ENCODE measurements at regions not wholly inside any gene's neighbourhood (a gene's known extent, or its start where the extent isn't known, plus 50 kb on each side); places are given as distances from the start of the nearest gene placed in this dataset.
A peak's percentile ranks its signal among the peaks of the same experiment; 100 is the strongest.

DNA sequence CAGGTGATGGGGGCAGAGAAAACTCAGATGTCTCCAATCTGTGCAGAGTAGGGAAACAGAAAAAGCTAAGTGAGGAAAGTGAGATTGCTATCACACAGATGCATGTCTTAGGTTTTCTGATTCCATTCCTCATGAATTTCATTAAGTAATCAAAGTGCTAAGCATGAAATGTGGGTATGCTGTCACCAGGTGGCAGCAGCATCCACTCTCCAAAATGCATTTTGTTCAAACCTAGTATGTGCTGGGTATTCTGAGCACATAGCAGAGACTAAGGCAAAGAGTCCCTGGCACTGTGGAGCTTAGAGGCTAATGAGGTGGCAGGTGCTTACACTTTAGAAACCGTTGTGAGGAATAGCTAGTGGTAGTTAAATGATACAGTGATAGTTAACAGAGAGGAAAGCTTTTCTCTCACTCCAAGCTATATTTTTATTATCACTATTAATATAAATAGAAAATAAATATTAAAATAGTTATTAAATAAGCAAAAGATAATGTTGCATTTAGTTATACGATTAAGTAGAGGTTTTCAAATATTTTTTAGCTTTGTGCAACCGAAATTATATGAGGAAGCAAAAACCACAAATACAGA, 179.5 kb downstream of the CDH26 start (continued):
- TF ChIP-seq, protein P1, sequence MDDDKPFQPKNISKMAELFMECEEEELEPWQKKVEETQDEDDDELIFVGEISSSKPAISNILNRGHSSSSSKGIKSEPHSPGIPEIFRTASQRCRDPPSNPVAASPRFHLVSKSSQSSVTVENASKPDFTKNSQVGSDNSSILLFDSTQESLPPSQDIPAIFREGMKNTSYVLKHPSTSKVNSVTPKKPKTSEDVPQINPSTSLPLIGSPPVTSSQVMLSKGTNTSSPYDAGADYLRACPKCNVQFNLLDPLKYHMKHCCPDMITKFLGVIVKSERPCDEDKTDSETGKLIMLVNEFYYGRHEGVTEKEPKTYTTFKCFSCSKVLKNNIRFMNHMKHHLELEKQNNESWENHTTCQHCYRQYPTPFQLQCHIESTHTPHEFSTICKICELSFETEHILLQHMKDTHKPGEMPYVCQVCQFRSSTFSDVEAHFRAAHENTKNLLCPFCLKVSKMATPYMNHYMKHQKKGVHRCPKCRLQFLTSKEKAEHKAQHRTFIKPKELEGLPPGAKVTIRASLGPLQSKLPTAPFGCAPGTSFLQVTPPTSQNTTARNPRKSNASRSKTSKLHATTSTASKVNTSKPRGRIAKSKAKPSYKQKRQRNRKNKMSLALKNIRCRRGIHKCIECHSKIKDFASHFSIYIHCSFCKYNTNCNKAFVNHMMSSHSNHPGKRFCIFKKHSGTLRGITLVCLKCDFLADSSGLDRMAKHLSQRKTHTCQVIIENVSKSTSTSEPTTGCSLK (tag by site-specific recombination; IDR thresholded peaks at IDR 0.05), result no peak
- TF ChIP-seq GLI4 (tag by site-specific recombination; IDR thresholded peaks at IDR 0.05) (no peak), TCF7L2 (IDR thresholded peaks at IDR 0.05; ENCODE audit: borderline replicate concordance, low read depth, low read length) (no peak), ZNF366 (tag by site-specific recombination; conservative IDR thresholded peaks at IDR 0.05) (no peak), BCL11A (tag by site-specific recombination; IDR thresholded peaks at IDR 0.05; ENCODE audit: low read depth) (no peak), ZNF558 (tag by site-specific recombination; IDR thresholded peaks at IDR 0.05) (no peak), ZNF391 (tag by site-specific recombination; IDR thresholded peaks at IDR 0.05; ENCODE audit: borderline replicate concordance, low read depth) (peak; percentile 99), ZNF654 (tag by site-specific recombination; IDR thresholded peaks at IDR 0.05; ENCODE audit: low read depth) (peak; percentile 67), ZNF561 (tag by site-specific recombination; IDR thresholded peaks at IDR 0.05; ENCODE audit: borderline replicate concordance) (no peak; the same call in 1 of the 2 replicates), ZBTB17 (tag by site-specific recombination; IDR thresholded peaks at IDR 0.05) (no peak), PRDM1 (tag by site-specific recombination; IDR thresholded peaks at IDR 0.05) (peak; percentile 54; the same call in 1 of the 2 replicates), ZNF37A (tag by site-specific recombination; IDR thresholded peaks at IDR 0.05) (no peak), ZNF175 (tag by site-specific recombination; IDR thresholded peaks at IDR 0.05) (no peak)
- TF ChIP-seq, protein P2, sequence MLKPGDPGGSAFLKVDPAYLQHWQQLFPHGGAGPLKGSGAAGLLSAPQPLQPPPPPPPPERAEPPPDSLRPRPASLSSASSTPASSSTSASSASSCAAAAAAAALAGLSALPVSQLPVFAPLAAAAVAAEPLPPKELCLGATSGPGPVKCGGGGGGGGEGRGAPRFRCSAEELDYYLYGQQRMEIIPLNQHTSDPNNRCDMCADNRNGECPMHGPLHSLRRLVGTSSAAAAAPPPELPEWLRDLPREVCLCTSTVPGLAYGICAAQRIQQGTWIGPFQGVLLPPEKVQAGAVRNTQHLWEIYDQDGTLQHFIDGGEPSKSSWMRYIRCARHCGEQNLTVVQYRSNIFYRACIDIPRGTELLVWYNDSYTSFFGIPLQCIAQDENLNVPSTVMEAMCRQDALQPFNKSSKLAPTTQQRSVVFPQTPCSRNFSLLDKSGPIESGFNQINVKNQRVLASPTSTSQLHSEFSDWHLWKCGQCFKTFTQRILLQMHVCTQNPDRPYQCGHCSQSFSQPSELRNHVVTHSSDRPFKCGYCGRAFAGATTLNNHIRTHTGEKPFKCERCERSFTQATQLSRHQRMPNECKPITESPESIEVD (tag by site-specific recombination; IDR thresholded peaks at IDR 0.05), result no peak
- TF ChIP-seq, protein P3, sequence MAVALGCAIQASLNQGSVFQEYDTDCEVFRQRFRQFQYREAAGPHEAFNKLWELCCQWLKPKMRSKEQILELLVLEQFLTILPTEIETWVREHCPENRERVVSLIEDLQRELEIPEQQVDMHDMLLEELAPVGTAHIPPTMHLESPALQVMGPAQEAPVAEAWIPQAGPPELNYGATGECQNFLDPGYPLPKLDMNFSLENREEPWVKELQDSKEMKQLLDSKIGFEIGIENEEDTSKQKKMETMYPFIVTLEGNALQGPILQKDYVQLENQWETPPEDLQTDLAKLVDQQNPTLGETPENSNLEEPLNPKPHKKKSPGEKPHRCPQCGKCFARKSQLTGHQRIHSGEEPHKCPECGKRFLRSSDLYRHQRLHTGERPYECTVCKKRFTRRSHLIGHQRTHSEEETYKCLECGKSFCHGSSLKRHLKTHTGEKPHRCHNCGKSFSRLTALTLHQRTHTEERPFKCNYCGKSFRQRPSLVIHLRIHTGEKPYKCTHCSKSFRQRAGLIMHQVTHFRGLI (tag by site-specific recombination; IDR thresholded peaks at IDR 0.05), result no peak
- TF ChIP-seq, protein P4, sequence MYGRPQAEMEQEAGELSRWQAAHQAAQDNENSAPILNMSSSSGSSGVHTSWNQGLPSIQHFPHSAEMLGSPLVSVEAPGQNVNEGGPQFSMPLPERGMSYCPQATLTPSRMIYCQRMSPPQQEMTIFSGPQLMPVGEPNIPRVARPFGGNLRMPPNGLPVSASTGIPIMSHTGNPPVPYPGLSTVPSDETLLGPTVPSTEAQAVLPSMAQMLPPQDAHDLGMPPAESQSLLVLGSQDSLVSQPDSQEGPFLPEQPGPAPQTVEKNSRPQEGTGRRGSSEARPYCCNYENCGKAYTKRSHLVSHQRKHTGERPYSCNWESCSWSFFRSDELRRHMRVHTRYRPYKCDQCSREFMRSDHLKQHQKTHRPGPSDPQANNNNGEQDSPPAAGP (tag by site-specific recombination; IDR thresholded peaks at IDR 0.05), result no peak
- TF ChIP-seq, protein P5, sequence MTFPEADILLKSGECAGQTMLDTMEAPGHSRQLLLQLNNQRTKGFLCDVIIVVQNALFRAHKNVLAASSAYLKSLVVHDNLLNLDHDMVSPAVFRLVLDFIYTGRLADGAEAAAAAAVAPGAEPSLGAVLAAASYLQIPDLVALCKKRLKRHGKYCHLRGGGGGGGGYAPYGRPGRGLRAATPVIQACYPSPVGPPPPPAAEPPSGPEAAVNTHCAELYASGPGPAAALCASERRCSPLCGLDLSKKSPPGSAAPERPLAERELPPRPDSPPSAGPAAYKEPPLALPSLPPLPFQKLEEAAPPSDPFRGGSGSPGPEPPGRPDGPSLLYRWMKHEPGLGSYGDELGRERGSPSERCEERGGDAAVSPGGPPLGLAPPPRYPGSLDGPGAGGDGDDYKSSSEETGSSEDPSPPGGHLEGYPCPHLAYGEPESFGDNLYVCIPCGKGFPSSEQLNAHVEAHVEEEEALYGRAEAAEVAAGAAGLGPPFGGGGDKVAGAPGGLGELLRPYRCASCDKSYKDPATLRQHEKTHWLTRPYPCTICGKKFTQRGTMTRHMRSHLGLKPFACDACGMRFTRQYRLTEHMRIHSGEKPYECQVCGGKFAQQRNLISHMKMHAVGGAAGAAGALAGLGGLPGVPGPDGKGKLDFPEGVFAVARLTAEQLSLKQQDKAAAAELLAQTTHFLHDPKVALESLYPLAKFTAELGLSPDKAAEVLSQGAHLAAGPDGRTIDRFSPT (tag by site-specific recombination; IDR thresholded peaks at IDR 0.05), result no peak
- TF ChIP-seq, protein P6, sequence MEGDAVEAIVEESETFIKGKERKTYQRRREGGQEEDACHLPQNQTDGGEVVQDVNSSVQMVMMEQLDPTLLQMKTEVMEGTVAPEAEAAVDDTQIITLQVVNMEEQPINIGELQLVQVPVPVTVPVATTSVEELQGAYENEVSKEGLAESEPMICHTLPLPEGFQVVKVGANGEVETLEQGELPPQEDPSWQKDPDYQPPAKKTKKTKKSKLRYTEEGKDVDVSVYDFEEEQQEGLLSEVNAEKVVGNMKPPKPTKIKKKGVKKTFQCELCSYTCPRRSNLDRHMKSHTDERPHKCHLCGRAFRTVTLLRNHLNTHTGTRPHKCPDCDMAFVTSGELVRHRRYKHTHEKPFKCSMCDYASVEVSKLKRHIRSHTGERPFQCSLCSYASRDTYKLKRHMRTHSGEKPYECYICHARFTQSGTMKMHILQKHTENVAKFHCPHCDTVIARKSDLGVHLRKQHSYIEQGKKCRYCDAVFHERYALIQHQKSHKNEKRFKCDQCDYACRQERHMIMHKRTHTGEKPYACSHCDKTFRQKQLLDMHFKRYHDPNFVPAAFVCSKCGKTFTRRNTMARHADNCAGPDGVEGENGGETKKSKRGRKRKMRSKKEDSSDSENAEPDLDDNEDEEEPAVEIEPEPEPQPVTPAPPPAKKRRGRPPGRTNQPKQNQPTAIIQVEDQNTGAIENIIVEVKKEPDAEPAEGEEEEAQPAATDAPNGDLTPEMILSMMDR (tag by site-specific recombination; IDR thresholded peaks at IDR 0.05), result peak; percentile 59
- TF ChIP-seq, protein P7, sequence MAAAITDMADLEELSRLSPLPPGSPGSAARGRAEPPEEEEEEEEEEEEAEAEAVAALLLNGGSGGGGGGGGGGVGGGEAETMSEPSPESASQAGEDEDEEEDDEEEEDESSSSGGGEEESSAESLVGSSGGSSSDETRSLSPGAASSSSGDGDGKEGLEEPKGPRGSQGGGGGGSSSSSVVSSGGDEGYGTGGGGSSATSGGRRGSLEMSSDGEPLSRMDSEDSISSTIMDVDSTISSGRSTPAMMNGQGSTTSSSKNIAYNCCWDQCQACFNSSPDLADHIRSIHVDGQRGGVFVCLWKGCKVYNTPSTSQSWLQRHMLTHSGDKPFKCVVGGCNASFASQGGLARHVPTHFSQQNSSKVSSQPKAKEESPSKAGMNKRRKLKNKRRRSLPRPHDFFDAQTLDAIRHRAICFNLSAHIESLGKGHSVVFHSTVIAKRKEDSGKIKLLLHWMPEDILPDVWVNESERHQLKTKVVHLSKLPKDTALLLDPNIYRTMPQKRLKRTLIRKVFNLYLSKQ (tag by site-specific recombination; IDR thresholded peaks at IDR 0.05; ENCODE audit: borderline replicate concordance), result no peak

Measured in HEK293 (cell line).